ENCODE measurements at regions not wholly inside any gene's neighbourhood (a gene's known extent, or its start where the extent isn't known, plus 50 kb on each side); places are given as distances from the start of the nearest gene placed in this dataset.

DNA sequence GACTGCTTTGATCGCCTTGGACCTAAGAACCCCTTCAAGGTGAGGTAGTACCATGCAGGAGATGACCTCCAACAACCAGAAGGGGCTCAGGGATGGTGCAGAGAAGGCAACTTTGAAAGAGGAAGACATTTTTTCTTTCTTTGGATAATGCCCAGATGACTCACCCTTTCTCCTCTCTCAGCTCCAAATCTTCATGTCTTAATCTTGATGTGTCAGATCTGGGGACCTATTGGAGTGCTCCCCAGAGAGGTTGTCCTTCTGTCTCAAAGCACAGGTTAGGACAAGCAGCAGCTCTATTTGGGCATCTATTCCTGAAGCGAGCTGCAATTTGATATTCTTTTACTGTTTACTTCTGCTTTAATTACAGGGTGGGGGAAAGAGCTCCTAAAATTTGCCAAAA is 229.9 kb upstream of the MAP3K1 start:
- Histone ChIP-seq H4K20me1 (ENCODE audit: insufficient read depth) (no peaks in the 10 kb centered on the region), H2AFZ (no peak overlapping the region), H3F3A (ENCODE audit: insufficient read depth) (no peaks in the 10 kb centered on the region), H3K79me2 (ENCODE audit: insufficient read depth) (no peaks in the 10 kb centered on the region), H3K4me2 (ENCODE audit: unreplicated experiment) (no peak overlapping the region), H3K9ac (no peak overlapping the region), H3K9me3 (ENCODE audit: low read depth) (no peaks in the 10 kb centered on the region), H3K27me3 (replicated peaks; ENCODE audit: insufficient read depth) (peaks cover 55% of the 10 kb centered on the region), H3K9me2 (ENCODE audit: insufficient read depth) (no peaks in the 10 kb centered on the region), H3K4me1 (ENCODE audit: insufficient read depth) (0 out of 2 replicates have a peak, but pooled peaks cover 6% of the 10 kb centered on the region), H3K4me3 (no peak overlapping the region), H3K36me3 (ENCODE audit: low read depth) (no peaks in the 10 kb centered on the region), H3K27ac (no peak overlapping the region)
- in situ Hi-C loops (cut with MboI), result no loop called here
- DNase-seq, result peak; percentile 63
- WGBS, 2 experiments (ENCODE audit: low coverage in 1 of 2, low lambda C conversion rate in 2 of 2, missing lambda C conversion rate in 2 of 2), result 31 to 37% methylated on average over 2 of the region's 2 CpGs
- TF ChIP-seq EZH2phosphoT487 (IDR thresholded peaks at IDR 0.05; ENCODE audit: insufficient read depth, low read depth) (no peak), EZH2 (IDR thresholded peaks at IDR 0.05; ENCODE audit: insufficient read depth, poor library complexity, severe bottlenecking) (no peak)

- H2AFZ ChIP-seq, result no peak overlapping the region
- no peak overlapping the region for H3K4me2 ChIP-seq (ENCODE audit: unreplicated experiment)
- H4K20me1 ChIP-seq (ENCODE audit: insufficient read depth), result no peaks in the 10 kb centered on the region
- H3K9ac ChIP-seq, result no peak overlapping the region
- H3K4me3 ChIP-seq, result no peak overlapping the region
- no peaks in the 10 kb centered on the region for H3K9me3 ChIP-seq (ENCODE audit: low read depth)
- no peaks in the 10 kb centered on the region for H3K9me2 ChIP-seq (ENCODE audit: insufficient read depth)
- H3F3A ChIP-seq (ENCODE audit: insufficient read depth), result no peaks in the 10 kb centered on the region
- peaks cover 28% of the 10 kb centered on the region for H3K27me3 ChIP-seq (replicated peaks; ENCODE audit: insufficient read depth)
- H3K27ac ChIP-seq, result no peak overlapping the region
- no peak for TF ChIP-seq EZH2phosphoT487 (IDR thresholded peaks at IDR 0.05; ENCODE audit: insufficient read depth, low read depth)
- no peaks in the 10 kb centered on the region for H3K79me2 ChIP-seq (ENCODE audit: insufficient read depth)
- 0 out of 2 replicates have a peak, but pooled peaks cover 6% of the 10 kb centered on the region for H3K4me1 ChIP-seq (ENCODE audit: insufficient read depth)
- DNase-seq, result no peak
- 62 to 63% methylated on average over 1 of the region's 1 CpG for WGBS, 2 experiments (ENCODE audit: low coverage in 1 of 2, low lambda C conversion rate in 2 of 2, missing lambda C conversion rate in 2 of 2)
- in situ Hi-C loops (cut with MboI), result no loop called here
- no peaks in the 10 kb centered on the region for H3K36me3 ChIP-seq (ENCODE audit: low read depth)
Measured at GRCh38 chr5:56581426-56581825, 233.9 kb upstream of the MAP3K1 start.

DNA sequence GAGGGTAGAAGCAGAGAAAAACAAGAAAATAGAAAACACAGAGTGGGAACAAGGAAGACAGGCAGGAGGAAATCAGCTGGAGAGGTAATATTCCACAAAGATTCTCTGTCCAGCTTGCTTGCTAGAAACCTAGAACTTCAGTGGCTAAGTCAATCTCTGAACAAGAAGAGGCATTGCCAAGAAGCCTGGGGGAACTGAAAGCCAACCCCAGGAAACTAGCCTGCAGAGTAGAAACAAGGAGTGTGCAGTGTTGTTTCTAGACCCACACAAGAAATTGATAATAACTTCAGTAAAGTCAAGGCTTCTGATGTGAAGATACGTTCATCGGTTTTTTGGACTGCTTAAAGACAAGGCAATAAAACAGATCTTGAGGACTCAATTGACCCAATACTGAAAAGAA is 234.5 kb upstream of the MAP3K1 start:
- no peak for TF ChIP-seq EZH2phosphoT487 (IDR thresholded peaks at IDR 0.05; ENCODE audit: insufficient read depth, low read depth)
- no peak for TF ChIP-seq EZH2 (IDR thresholded peaks at IDR 0.05; ENCODE audit: insufficient read depth, poor library complexity, severe bottlenecking)
- Histone ChIP-seq H3K27me3 (replicated peaks; ENCODE audit: insufficient read depth) (peaks cover 22% of the 10 kb centered on the region), H3K4me1 (ENCODE audit: insufficient read depth) (0 out of 2 replicates have a peak, but pooled peaks cover 4% of the 10 kb centered on the region), H3K4me2 (ENCODE audit: unreplicated experiment) (no peak overlapping the region), H3F3A (ENCODE audit: insufficient read depth) (no peaks in the 10 kb centered on the region), H3K79me2 (ENCODE audit: insufficient read depth) (no peaks in the 10 kb centered on the region), H3K4me3 (no peak overlapping the region), H3K36me3 (ENCODE audit: low read depth) (no peaks in the 10 kb centered on the region), H3K27ac (no peak overlapping the region), H3K9ac (no peak overlapping the region), H3K9me2 (ENCODE audit: insufficient read depth) (no peaks in the 10 kb centered on the region), H3K9me3 (ENCODE audit: low read depth) (no peaks in the 10 kb centered on the region), H2AFZ (no peak overlapping the region), H4K20me1 (ENCODE audit: insufficient read depth) (no peaks in the 10 kb centered on the region)
- no peak for DNase-seq
- WGBS, 2 experiments (ENCODE audit: low coverage in 1 of 2, low lambda C conversion rate in 2 of 2, missing lambda C conversion rate in 2 of 2), result 47 to 62% methylated on average over 2 of the region's 2 CpGs
- in situ Hi-C loops (cut with MboI), result no loop called here

GRCh38 chr5:56575821-56576220 is 239.5 kb upstream of the MAP3K1 start:
- Histone ChIP-seq H4K20me1 (ENCODE audit: insufficient read depth) (no peaks in the 10 kb centered on the region), H3K79me2 (ENCODE audit: insufficient read depth) (no peaks in the 10 kb centered on the region), H3K36me3 (ENCODE audit: low read depth) (no peaks in the 10 kb centered on the region), H3K9me2 (ENCODE audit: insufficient read depth) (no peaks in the 10 kb centered on the region), H3K27ac (no peak overlapping the region), H2AFZ (no peak overlapping the region), H3F3A (ENCODE audit: insufficient read depth) (no peaks in the 10 kb centered on the region), H3K9me3 (ENCODE audit: low read depth) (no peaks in the 10 kb centered on the region), H3K4me1 (ENCODE audit: insufficient read depth) (no peaks in the 10 kb centered on the region), H3K4me2 (ENCODE audit: unreplicated experiment) (no peak overlapping the region), H3K27me3 (replicated peaks; ENCODE audit: insufficient read depth) (no peaks in the 10 kb centered on the region), H3K9ac (no peak overlapping the region), H3K4me3 (no peak overlapping the region)
- TF ChIP-seq EZH2phosphoT487 (IDR thresholded peaks at IDR 0.05; ENCODE audit: insufficient read depth, low read depth), result no peak
- no peak for TF ChIP-seq EZH2 (IDR thresholded peaks at IDR 0.05; ENCODE audit: insufficient read depth, poor library complexity, severe bottlenecking)
- in situ Hi-C loops (cut with MboI), result no loop called here
- DNase-seq, result peak; percentile 14

GRCh38 chr5:56574778-56575177 is 240.6 kb upstream of the MAP3K1 start:
- H3K9ac ChIP-seq, result no peak overlapping the region
- peaks cover 2% of the 10 kb centered on the region; the same call in 1 of the 2 replicates for H3K4me1 ChIP-seq (ENCODE audit: insufficient read depth)
- no peaks in the 10 kb centered on the region for H3K36me3 ChIP-seq (ENCODE audit: low read depth)
- H2AFZ ChIP-seq, result no peak overlapping the region
- in situ Hi-C loops (cut with MboI), result no loop called here
- 0 out of 2 replicates have a peak, but pooled peaks cover 4% of the 10 kb centered on the region for H3F3A ChIP-seq (ENCODE audit: insufficient read depth)
- 69 to 81% methylated on average over 1 of the region's 1 CpG for WGBS, 2 experiments (ENCODE audit: low coverage in 1 of 2, low lambda C conversion rate in 2 of 2, missing lambda C conversion rate in 2 of 2)
- no peak overlapping the region for H3K4me3 ChIP-seq
- no peak for TF ChIP-seq EZH2phosphoT487 (IDR thresholded peaks at IDR 0.05; ENCODE audit: insufficient read depth, low read depth)
- TF ChIP-seq EZH2 (IDR thresholded peaks at IDR 0.05; ENCODE audit: insufficient read depth, poor library complexity, severe bottlenecking), result no peak
- H3K9me2 ChIP-seq (ENCODE audit: insufficient read depth), result no peaks in the 10 kb centered on the region
- H3K27ac ChIP-seq, result no peak overlapping the region
- H3K4me2 ChIP-seq (ENCODE audit: unreplicated experiment), result no peak overlapping the region
- H3K27me3 ChIP-seq (replicated peaks; ENCODE audit: insufficient read depth), result no peaks in the 10 kb centered on the region
- DNase-seq, result no peak
- H3K9me3 ChIP-seq (ENCODE audit: low read depth), result no peaks in the 10 kb centered on the region
- H3K79me2 ChIP-seq (ENCODE audit: insufficient read depth), result no peaks in the 10 kb centered on the region
- H4K20me1 ChIP-seq (ENCODE audit: insufficient read depth), result no peaks in the 10 kb centered on the region

Data from GM23248 (cell line).